ENCODE measurements at regions not wholly inside any gene's neighbourhood (a gene's known extent, or its start where the extent isn't known, plus 50 kb on each side); places are given as distances from the start of the nearest gene placed in this dataset.

- no peaks in the 10 kb centered on the region for H3K27me3 Mint-ChIP-seq
- ATAC-seq (no peak), DNase-seq (no peak)
- TF ChIP-seq CTCF (IDR thresholded peaks at IDR 0.05), result no peak
- no peaks in the 10 kb centered on the region for H3K9me3 Mint-ChIP-seq
- ChIA-PET POLR2A (no interaction called here), CTCF (no interaction called here)
- no peak overlapping the region for H3K27ac Mint-ChIP-seq
- no peaks in the 10 kb centered on the region for H3K36me3 Mint-ChIP-seq (ENCODE audit: low read depth)
- no peaks in the 10 kb centered on the region for H3K4me1 Mint-ChIP-seq (ENCODE audit: low read depth)
- intact Hi-C loops (cut with micrococcal nuclease), result no loop called here
- H3K4me3 Mint-ChIP-seq, result no peak overlapping the region
These were observed 307.4 kb upstream of the RARB start for GRCh38 chr3:25120665-25121064.

GRCh38 chr3:25125201-25125600, 302.9 kb upstream of the RARB start:
- intact Hi-C loops (cut with micrococcal nuclease), result no loop called here
- Mint-ChIP-seq H3K9me3 (peaks cover 13% of the 10 kb centered on the region), H3K27me3 (no peaks in the 10 kb centered on the region), H3K4me3 (no peak overlapping the region), H3K36me3 (ENCODE audit: low read depth) (no peaks in the 10 kb centered on the region), H3K4me1 (ENCODE audit: low read depth) (no peaks in the 10 kb centered on the region), H3K27ac (no peak overlapping the region)
- POLR2A ChIA-PET, result no interaction called here
- CTCF ChIA-PET, result interaction anchor here (1.0 kb wide), 1 partner anchor 92 kb away, joined by 3 read pairs; no protein-coding TSS in a partner anchor
- TF ChIP-seq CTCF (IDR thresholded peaks at IDR 0.05), result no peak
- DNase-seq (no peak), ATAC-seq (no peak)

GRCh38 chr3:25128735-25129134, 299.3 kb upstream of the RARB start:
- POLR2A ChIA-PET, result no interaction called here

GRCh38 chr3:25130724-25131520, 297.1 kb upstream of the RARB start:
- Mint-ChIP-seq H3K9me3 (peaks cover 15% of the 10 kb centered on the region), H3K36me3 (ENCODE audit: low read depth) (no peaks in the 10 kb centered on the region), H3K27me3 (no peaks in the 10 kb centered on the region), H3K4me1 (ENCODE audit: low read depth) (no peaks in the 10 kb centered on the region), H3K27ac (no peak overlapping the region), H3K4me3 (no peak overlapping the region)
- no peak for TF ChIP-seq CTCF (IDR thresholded peaks at IDR 0.05)
- intact Hi-C loops (cut with micrococcal nuclease), result no loop called here
- DNase-seq (no peak), ATAC-seq (no peak)
- CTCF ChIA-PET, result no interaction called here
- POLR2A ChIA-PET, result no interaction called here

More at GRCh38 chr3:25128735-25129134, 299.3 kb upstream of the RARB start:
- Mint-ChIP-seq H3K9me3 (peaks cover 13% of the 10 kb centered on the region), H3K4me3 (no peak overlapping the region), H3K27ac (no peak overlapping the region), H3K4me1 (ENCODE audit: low read depth) (no peaks in the 10 kb centered on the region), H3K27me3 (no peaks in the 10 kb centered on the region), H3K36me3 (ENCODE audit: low read depth) (no peaks in the 10 kb centered on the region)
- DNase-seq, result no peak
- CTCF ChIA-PET, result no interaction called here
- intact Hi-C loops (cut with micrococcal nuclease), result no loop called here
- ATAC-seq, result no peak
- TF ChIP-seq CTCF (IDR thresholded peaks at IDR 0.05), result no peak

- H3K9me3 Mint-ChIP-seq, result peaks cover 6% of the 10 kb centered on the region
- DNase-seq, result no peak
- ChIA-PET POLR2A (no interaction called here), CTCF (interaction anchor here (0.6 kb wide), 1 partner anchor 415 kb away, joined by 3 read pairs; no protein-coding TSS in a partner anchor)
- H3K36me3 Mint-ChIP-seq (ENCODE audit: low read depth), result no peaks in the 10 kb centered on the region
- no peaks in the 10 kb centered on the region for H3K27me3 Mint-ChIP-seq
- H3K4me1 Mint-ChIP-seq (ENCODE audit: low read depth), result no peaks in the 10 kb centered on the region
- TF ChIP-seq CTCF (IDR thresholded peaks at IDR 0.05), result no peak
- intact Hi-C loops (cut with micrococcal nuclease), result no loop called here
- no peak for ATAC-seq
- H3K4me3 Mint-ChIP-seq, result no peak overlapping the region
- H3K27ac Mint-ChIP-seq, result no peak overlapping the region
These were observed 294.5 kb upstream of the RARB start for GRCh38 chr3:25133588-25133987.

Data from activated CD8-positive, alpha-beta T cell treated with anti-CD3 and anti-CD28 coated beads for 36 hours (primary cell).